CD14-positive monocyte (primary cell): ENCODE measurements at regions not wholly inside any gene's neighbourhood (a gene's known extent, or its start where the extent isn't known, plus 50 kb on each side); places are given as distances from the start of the nearest gene placed in this dataset.

Source experiments
- DNase-seq, 3 donors: peaks; one replicate each; pipeline ENCODE4 v3.0.0-alpha.2; 2011 to 2022
- H2AFZ ChIP-seq: 2 replicates; pipeline ENCODE4 v1.6.0; 2012; ENCODE audit warnings: mild to moderate bottlenecking, low read depth, low read length, inconsistent platforms; ENCODE audit not compliant: insufficient read depth, poor library complexity, severe bottlenecking
- H3K27ac ChIP-seq, 2 donors: 1 replicate in 1 of 2; 2 replicates in 1 of 2; pipeline ENCODE4 v1.5.1; 2012 to 2013; ENCODE audit warnings: low read length in 2 of 2, control low read depth in 1 of 2, inconsistent platforms in 1 of 2, low read depth in 1 of 2, mild to moderate bottlenecking in 1 of 2
- H3K27me3 ChIP-seq, 2 donors: one replicate each; pipeline versions ENCODE4 v1.6.0 to v1.6.1; 2011 to 2013; ENCODE audit warnings: low read length in 2 of 2; ENCODE audit not compliant: control insufficient read depth in 2 of 2, insufficient read depth in 2 of 2
- H3K36me3 ChIP-seq, 2 donors: replicated peaks in 1 of 2; 1 replicate in 1 of 2; 2 replicates in 1 of 2; pipeline versions ENCODE4 v1.5.1 to v1.6.1; 2012 to 2013; ENCODE audit warnings: low read length in 2 of 2, control low read depth in 1 of 2, inconsistent platforms in 1 of 2, mild to moderate bottlenecking in 1 of 2; ENCODE audit not compliant: insufficient read depth in 2 of 2, control insufficient read depth in 1 of 2
- H3K4me1 ChIP-seq, 2 donors: 1 replicate in 1 of 2; 2 replicates in 1 of 2; pipeline versions ENCODE4 v1.5.1 to v1.6.1; 2012 to 2013; ENCODE audit warnings: low read length in 2 of 2, control low read depth in 1 of 2, inconsistent platforms in 1 of 2, mild to moderate bottlenecking in 1 of 2, moderate library complexity in 1 of 2; ENCODE audit not compliant: insufficient read depth in 2 of 2, control insufficient read depth in 1 of 2
- H3K4me2 ChIP-seq: replicated peaks from 2 replicates; pipeline ENCODE3; 2012; ENCODE audit warnings: low read length, moderate library complexity, mild to moderate bottlenecking; ENCODE audit not compliant: poor library complexity, severe bottlenecking; ENCODE audit errors: extremely low read depth
- H3K4me3 ChIP-seq, 3 experiments: fragments of 200-600 bp in 1 of 3; sonication (generic) in 1 of 3; replicated peaks in 1 of 3; 1 replicate in 2 of 3; 2 replicates in 1 of 3; pipeline ENCODE4 v1.5.1; 2011 to 2013; ENCODE audit warnings: low read length in 3 of 3, mild to moderate bottlenecking in 3 of 3, control low read depth in 2 of 3, low read depth in 2 of 3, inconsistent platforms in 1 of 3, moderate library complexity in 1 of 3
- H3K79me2 ChIP-seq: 2 replicates; pipeline ENCODE4 v1.6.0; 2012; ENCODE audit warnings: mild to moderate bottlenecking, control low read depth, inconsistent platforms, low read length, moderate library complexity; ENCODE audit not compliant: insufficient read depth
- H3K9ac ChIP-seq: 2 replicates; pipeline ENCODE4 v1.6.0; 2017; ENCODE audit warnings: low read length, mild to moderate bottlenecking; ENCODE audit not compliant: insufficient read depth, poor library complexity, severe bottlenecking
- H3K9me3 ChIP-seq, 2 donors: replicated peaks in 1 of 2; 1 replicate in 1 of 2; 2 replicates in 1 of 2; pipeline versions ENCODE4 v1.5.1 to v1.6.1; 2012 to 2013; ENCODE audit warnings: low read length in 2 of 2, control low read depth in 1 of 2; ENCODE audit not compliant: control insufficient read depth in 1 of 2, insufficient read depth in 1 of 2
- H4K20me1 ChIP-seq: 2 replicates; pipeline ENCODE4 v1.6.0; 2012; ENCODE audit warnings: mild to moderate bottlenecking, low read length, control low read depth, moderate library complexity; ENCODE audit not compliant: insufficient read depth
- H3K27ac Mint-ChIP-seq, 7 donors: one replicate each; pipeline ENCODE4 v1.8.0; 2020; ENCODE audit warnings: mild to moderate bottlenecking in 7 of 7, mixed read lengths in 7 of 7, moderate library complexity in 6 of 7, inconsistent platforms in 2 of 7
- H3K27me3 Mint-ChIP-seq, 3 donors: one replicate each; pipeline ENCODE4 v1.8.0; 2021 to 2022; ENCODE audit warnings: low read depth in 3 of 3, mild to moderate bottlenecking in 3 of 3, mixed read lengths in 3 of 3, moderate library complexity in 3 of 3, inconsistent platforms in 1 of 3
- H3K36me3 Mint-ChIP-seq, 2 donors: one replicate each; pipeline ENCODE4 v1.8.0; 2020; ENCODE audit warnings: mixed read lengths in 2 of 2, inconsistent platforms in 1 of 2, mild to moderate bottlenecking in 1 of 2
- H3K4me1 Mint-ChIP-seq: one replicate; pipeline ENCODE4 v1.8.0; 2020; ENCODE audit warnings: mild to moderate bottlenecking, mixed read lengths
- H3K4me3 Mint-ChIP-seq, 2 donors: one replicate each; pipeline ENCODE4 v1.8.0; 2020; ENCODE audit warnings: mild to moderate bottlenecking in 2 of 2, mixed read lengths in 2 of 2, moderate library complexity in 1 of 2
- H3K9me3 Mint-ChIP-seq, 7 donors: one replicate each; pipeline ENCODE4 v1.8.0; 2020 to 2022; ENCODE audit warnings: mixed read lengths in 7 of 7, mild to moderate bottlenecking in 6 of 7, moderate library complexity in 6 of 7, inconsistent platforms in 2 of 7
- WGBS: methylation state at CpG from one replicate; pipeline ENCODE4 v1.1.5; 2013; ENCODE audit warnings: missing lambda C conversion rate; ENCODE audit not compliant: insufficient coverage; 5-methylcytosine and 5-hydroxymethylcytosine counted together
- intact Hi-C, 2 donors: fragments of 100-400 bp; cut with micrococcal nuclease; formaldehyde crosslinking; loops; one replicate each; pipeline versions ENCODE4 v1.15.0 to v1.15.1; 2023
- TF ChIP-seq, protein P1 (sequence below): fragments of 200-600 bp; IDR thresholded peaks from one replicate; pipeline ENCODE4 v1.8.0; 2022; ENCODE audit warnings: antibody characterized with exemption, mild to moderate bottlenecking

DNA sequence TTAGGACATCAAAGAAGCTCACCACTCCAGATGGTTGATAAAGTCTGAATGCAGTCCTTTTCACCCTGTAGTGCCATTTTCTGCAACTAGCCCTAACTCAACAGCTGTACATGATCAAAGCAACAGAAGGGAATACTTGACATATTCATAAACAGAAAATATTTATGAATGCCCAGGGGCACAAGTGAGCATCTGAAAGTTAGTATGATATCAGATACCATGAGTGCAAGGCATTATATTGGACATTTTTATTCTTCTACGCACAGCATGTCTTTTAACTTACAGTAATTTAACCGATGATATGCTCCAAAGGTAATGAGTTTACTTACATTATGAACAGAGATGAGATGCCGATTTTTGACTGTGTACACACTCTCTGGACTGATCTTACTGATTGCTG is 142.0 kb downstream of the MCHR2 start:
- no peak for DNase-seq
- peaks cover 1 to 3% (median 2%) of the 10 kb centered on the region in 3 donors for H3K27me3 Mint-ChIP-seq
- no peaks in the 10 kb centered on the region for H4K20me1 ChIP-seq
- no peaks in the 10 kb centered on the region for H3K36me3 ChIP-seq
- H3K27ac ChIP-seq, result no peak overlapping the region
- H3K4me1 Mint-ChIP-seq, result no peaks in the 10 kb centered on the region
- no peaks in the 10 kb centered on the region for H3K79me2 ChIP-seq
- no CpG with 5 or more reads among the region's 3 CpGs for WGBS
- H3K4me1 ChIP-seq, result no peaks in the 10 kb centered on the region
- intact Hi-C loops, result no loop called here
- no peak overlapping the region for H3K4me3 Mint-ChIP-seq
- peaks cover 0 to 2% (median 0%) of the 10 kb centered on the region in 7 donors for H3K9me3 Mint-ChIP-seq
- H3K27me3 ChIP-seq, result no peaks in the 10 kb centered on the region
- no peak overlapping the region for H3K4me3 ChIP-seq
- no peaks in the 10 kb centered on the region for H3K9me3 ChIP-seq
- H2AFZ ChIP-seq, result no peak overlapping the region
- no peaks in the 10 kb centered on the region for H3K36me3 Mint-ChIP-seq
- H3K27ac Mint-ChIP-seq, result no peak overlapping the region
- no peak overlapping the region for H3K9ac ChIP-seq
- TF ChIP-seq, protein P1, sequence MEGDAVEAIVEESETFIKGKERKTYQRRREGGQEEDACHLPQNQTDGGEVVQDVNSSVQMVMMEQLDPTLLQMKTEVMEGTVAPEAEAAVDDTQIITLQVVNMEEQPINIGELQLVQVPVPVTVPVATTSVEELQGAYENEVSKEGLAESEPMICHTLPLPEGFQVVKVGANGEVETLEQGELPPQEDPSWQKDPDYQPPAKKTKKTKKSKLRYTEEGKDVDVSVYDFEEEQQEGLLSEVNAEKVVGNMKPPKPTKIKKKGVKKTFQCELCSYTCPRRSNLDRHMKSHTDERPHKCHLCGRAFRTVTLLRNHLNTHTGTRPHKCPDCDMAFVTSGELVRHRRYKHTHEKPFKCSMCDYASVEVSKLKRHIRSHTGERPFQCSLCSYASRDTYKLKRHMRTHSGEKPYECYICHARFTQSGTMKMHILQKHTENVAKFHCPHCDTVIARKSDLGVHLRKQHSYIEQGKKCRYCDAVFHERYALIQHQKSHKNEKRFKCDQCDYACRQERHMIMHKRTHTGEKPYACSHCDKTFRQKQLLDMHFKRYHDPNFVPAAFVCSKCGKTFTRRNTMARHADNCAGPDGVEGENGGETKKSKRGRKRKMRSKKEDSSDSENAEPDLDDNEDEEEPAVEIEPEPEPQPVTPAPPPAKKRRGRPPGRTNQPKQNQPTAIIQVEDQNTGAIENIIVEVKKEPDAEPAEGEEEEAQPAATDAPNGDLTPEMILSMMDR, result no peak
- H3K4me2 ChIP-seq, result no peak overlapping the region

DNA sequence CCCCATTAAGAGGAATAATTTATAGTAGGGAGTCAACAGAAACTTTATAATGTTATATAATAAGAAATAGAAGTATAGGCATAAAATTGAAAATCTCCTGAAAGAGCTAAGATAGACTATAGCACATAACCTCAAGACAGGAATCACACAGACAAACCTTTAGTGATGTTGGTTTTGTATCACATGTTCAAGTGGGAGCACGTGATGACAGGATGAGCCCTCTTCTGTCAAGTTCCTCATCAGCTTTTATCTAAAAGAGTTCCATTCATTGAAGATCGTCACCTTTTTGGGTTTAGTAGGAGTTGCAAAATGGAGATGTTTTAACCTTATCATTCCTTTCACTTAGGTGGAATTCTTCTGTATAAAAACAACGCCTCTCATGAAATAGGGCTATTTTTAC is 127.0 kb downstream of the MCHR2 start:
- DNase-seq, result no peak
- no peaks in the 10 kb centered on the region for H3K36me3 Mint-ChIP-seq
- TF ChIP-seq, protein P1, result no peak
- H2AFZ ChIP-seq, result no peak overlapping the region
- H3K27ac Mint-ChIP-seq, result no peak overlapping the region
- H3K9ac ChIP-seq, result no peak overlapping the region
- no peak overlapping the region for H3K4me3 ChIP-seq
- intact Hi-C loops, result no loop called here
- no peak overlapping the region for H3K27ac ChIP-seq
- H3K27me3 Mint-ChIP-seq, result peaks cover 7 to 24% (median 13%) of the 10 kb centered on the region in 3 donors
- no peaks in the 10 kb centered on the region for H3K4me1 ChIP-seq
- H3K79me2 ChIP-seq, result no peaks in the 10 kb centered on the region
- H3K9me3 ChIP-seq, result no peaks in the 10 kb centered on the region
- H4K20me1 ChIP-seq, result no peaks in the 10 kb centered on the region
- no peaks in the 10 kb centered on the region for H3K4me1 Mint-ChIP-seq
- no peak overlapping the region for H3K4me2 ChIP-seq
- no peak overlapping the region for H3K4me3 Mint-ChIP-seq
- H3K27me3 ChIP-seq, result peaks cover 6 to 9% of the 10 kb centered on the region in 2 donors
- no peaks in the 10 kb centered on the region for H3K9me3 Mint-ChIP-seq
- WGBS, result no CpG with 5 or more reads among the region's 3 CpGs
- H3K36me3 ChIP-seq, result no peaks in the 10 kb centered on the region
